ENCODE measurements at regions not wholly inside any gene's neighbourhood (a gene's known extent, or its start where the extent isn't known, plus 50 kb on each side); places are given as distances from the start of the nearest gene placed in this dataset.
"Not testable (repeated sequence)": the region's sequence is repeated elsewhere in the genome, so short reads cannot be mapped to it uniquely, and the experiment has no call there.

GRCh38 chr14:106348873-106349540, 822.6 kb downstream of the TMEM121 start:
- DNase-seq: peak; percentile 87

- DNase-seq: not testable (repeated sequence)
Measured at GRCh38 chr14:106349678-106350457, 823.5 kb downstream of the TMEM121 start.

- DNase-seq: not testable (repeated sequence)
Measured at GRCh38 chr14:106355007-106355791, 828.8 kb downstream of the TMEM121 start.

- not testable (repeated sequence) for DNase-seq
Measured at GRCh38 chr14:106355881-106356642, 829.7 kb downstream of the TMEM121 start.

- not testable (repeated sequence) for DNase-seq
Measured at GRCh38 chr14:106356643-106356930, 830.2 kb downstream of the TMEM121 start.

- not testable (repeated sequence) for DNase-seq
Measured at GRCh38 chr14:106359157-106359887, 832.9 kb downstream of the TMEM121 start.

- not testable (repeated sequence) for DNase-seq
Measured at GRCh38 chr14:106365371-106365770, 839.0 kb downstream of the TMEM121 start.

- DNase-seq: not testable (repeated sequence)
Measured at GRCh38 chr14:106365894-106366293, 839.5 kb downstream of the TMEM121 start.

- not testable (repeated sequence) for DNase-seq
Measured at GRCh38 chr14:106366971-106367370, 840.6 kb downstream of the TMEM121 start.

- DNase-seq: not testable (repeated sequence)
Measured at GRCh38 chr14:106369456-106369855, 843.1 kb downstream of the TMEM121 start.

- DNase-seq: peak; percentile 92
Measured at GRCh38 chr14:106372870-106373652, 846.7 kb downstream of the TMEM121 start.

- not testable (repeated sequence) for DNase-seq
Measured at GRCh38 chr14:106373653-106374110, 847.3 kb downstream of the TMEM121 start.

GRCh38 chr14:106377432-106377831, 851.0 kb downstream of the TMEM121 start:
- DNase-seq: no peak

- peak; percentile 74 for DNase-seq
Measured at GRCh38 chr14:106378191-106378590, 851.8 kb downstream of the TMEM121 start.

GRCh38 chr14:106380740-106381139, 854.4 kb downstream of the TMEM121 start:
- DNase-seq: no peak

GRCh38 chr14:106389186-106389585, 862.8 kb downstream of the TMEM121 start:
- DNase-seq: not testable (repeated sequence)

GRCh38 chr14:106390401-106390800, 864.0 kb downstream of the TMEM121 start:
- DNase-seq: no peak

GRCh38 chr14:106390947-106391346, 864.6 kb downstream of the TMEM121 start:
- no peak for DNase-seq

GRCh38 chr14:106393742-106394141, 867.4 kb downstream of the TMEM121 start:
- no peak for DNase-seq

- no peak for DNase-seq
Measured at GRCh38 chr14:106395456-106396050, 869.2 kb downstream of the TMEM121 start.

GRCh38 chr14:106396999-106397398, 870.6 kb downstream of the TMEM121 start:
- no peak for DNase-seq

Measured in activated effector memory CD4-positive, alpha-beta T cell treated with anti-CD3 and anti-CD28 coated beads, Interleukin-2, amount 50 U/mL, for 16 hours (primary cell).